GM23338 (cell line): ENCODE measurements at regions not wholly inside any gene's neighbourhood (a gene's known extent, or its start where the extent isn't known, plus 50 kb on each side); places are given as distances from the start of the nearest gene placed in this dataset.
A peak's percentile ranks its signal among the peaks of the same experiment; 100 is the strongest.

Experiments used
- ATAC-seq: fragments of 200-7000 bp; cut with Tn5 transposase; 3 replicates; pipeline ENCODE4 v1.9.1; 2020
- DNase-seq: peaks from one replicate; pipeline ENCODE4 v3.0.0-alpha.2; 2015; ENCODE audit warnings: low spot score
- H2AFZ ChIP-seq: fragments of 200-600 bp; sonication (generic); 2 replicates; pipeline ENCODE4 v1.8.0; 2016; ENCODE audit warnings: antibody characterized with exemption, mild to moderate bottlenecking, moderate library complexity
- H3F3A ChIP-seq: fragments of 200-600 bp; sonication (generic); replicated peaks from 2 replicates; pipeline ENCODE4 v1.8.0; 2017; ENCODE audit warnings: antibody characterized with exemption, mixed run types, low read depth
- H3K27ac ChIP-seq: fragments of 200-600 bp; sonication (generic); 2 replicates; pipeline ENCODE4 v1.6.1; 2016; ENCODE audit warnings: low read depth
- H3K27me3 ChIP-seq: fragments of 200-600 bp; sonication (generic); 2 replicates; pipeline ENCODE4 v1.8.0; 2016; ENCODE audit warnings: mild to moderate bottlenecking, mixed run types, moderate library complexity; ENCODE audit not compliant: insufficient read depth
- H3K36me3 ChIP-seq: fragments of 200-600 bp; sonication (generic); 2 replicates; pipeline ENCODE4 v1.8.0; 2016; ENCODE audit warnings: mild to moderate bottlenecking; ENCODE audit not compliant: insufficient read depth
- H3K4me1 ChIP-seq: fragments of 200-600 bp; sonication (generic); 2 replicates; pipeline ENCODE4 v1.8.0; 2016; ENCODE audit warnings: mild to moderate bottlenecking, moderate library complexity; ENCODE audit not compliant: insufficient read depth
- H3K4me2 ChIP-seq: fragments of 200-600 bp; sonication (generic); 2 replicates; pipeline ENCODE4 v1.7.1; 2017; ENCODE audit warnings: mixed run types
- H3K4me3 ChIP-seq: fragments of 200-600 bp; sonication (generic); 2 replicates; pipeline ENCODE4 v1.6.1; 2016; ENCODE audit warnings: mixed run types
- H3K79me2 ChIP-seq: fragments of 200-600 bp; sonication (generic); replicated peaks from 2 replicates; pipeline ENCODE4 v1.8.0; 2017; ENCODE audit warnings: mild to moderate bottlenecking; ENCODE audit not compliant: insufficient read depth
- H3K9me2 ChIP-seq: fragments of 200-600 bp; sonication (generic); 2 replicates; pipeline ENCODE4 v1.8.0; 2017; ENCODE audit not compliant: insufficient read depth
- H4K20me1 ChIP-seq: fragments of 200-600 bp; sonication (generic); replicated peaks from 2 replicates; pipeline ENCODE4 v1.8.0; 2017; ENCODE audit warnings: mild to moderate bottlenecking; ENCODE audit not compliant: insufficient read depth
- H3K27ac Mint-ChIP-seq: 2 replicates; pipeline ENCODE4 v1.8.0; 2020; ENCODE audit warnings: inconsistent platforms, mild to moderate bottlenecking, moderate library complexity, mixed read lengths
- H3K27me3 Mint-ChIP-seq: 3 replicates; pipeline ENCODE4 v1.8.0; 2022; ENCODE audit warnings: low read depth, mild to moderate bottlenecking, moderate library complexity, mixed read lengths, inconsistent platforms; ENCODE audit not compliant: insufficient read depth, poor library complexity
- H3K36me3 Mint-ChIP-seq: 3 replicates; pipeline ENCODE4 v1.8.0; 2021; ENCODE audit warnings: low read depth, mild to moderate bottlenecking, inconsistent platforms, moderate library complexity, mixed read lengths
- H3K4me1 Mint-ChIP-seq: 3 replicates; pipeline ENCODE4 v1.8.0; 2020; ENCODE audit warnings: mild to moderate bottlenecking, inconsistent platforms, mixed read lengths
- H3K4me3 Mint-ChIP-seq: 3 replicates; pipeline ENCODE4 v1.8.0; 2021; ENCODE audit warnings: moderate library complexity, mild to moderate bottlenecking, inconsistent platforms, mixed read lengths
- H3K9me3 Mint-ChIP-seq: 3 replicates; pipeline ENCODE4 v1.8.0; 2020; ENCODE audit warnings: moderate library complexity, mild to moderate bottlenecking, inconsistent platforms, mixed read lengths
- CREB1 ChIP-seq: fragments of 250-450 bp; sonication (Bioruptor Pico); IDR thresholded peaks from 2 replicates; pipeline ENCODE4 v1.5.0; 2020; ENCODE audit warnings: low read depth, mild to moderate bottlenecking, moderate library complexity
- CTCF ChIP-seq, 2 experiments: fragments of 200-600 bp in 1 of 2; sonication (generic) in 1 of 2; conservative IDR thresholded peaks; 2 replicates each; pipeline versions ENCODE4 v1.5.1 to v1.6.1; 2016 to 2017; ENCODE audit warnings: antibody characterized with exemption in 2 of 2, low read depth in 2 of 2, mild to moderate bottlenecking in 2 of 2, moderate library complexity in 1 of 2
- EZH2 ChIP-seq: fragments of 200-600 bp; sonication (generic); IDR thresholded peaks from one replicate; pipeline ENCODE4 v1.8.0; 2017; ENCODE audit warnings: antibody characterized with exemption, mild to moderate bottlenecking, low read depth; ENCODE audit not compliant: unreplicated experiment
- EZH2phosphoT487 ChIP-seq: fragments of 200-600 bp; sonication (generic); IDR thresholded peaks from one replicate; pipeline ENCODE4 v1.8.1; 2018; ENCODE audit warnings: antibody characterized with exemption; ENCODE audit not compliant: unreplicated experiment
- JUNB ChIP-seq: IDR thresholded peaks from one replicate; pipeline ENCODE4 v1.6.1; 2016; ENCODE audit warnings: antibody characterized with exemption; ENCODE audit not compliant: unreplicated experiment
- NANOG ChIP-seq: IDR thresholded peaks from 2 replicates; pipeline ENCODE4 v1.6.1; 2016; ENCODE audit warnings: antibody characterized with exemption, borderline replicate concordance
- POLR2AphosphoS5 ChIP-seq: IDR thresholded peaks from 2 replicates; pipeline ENCODE4 v1.6.1; 2016; ENCODE audit warnings: antibody characterized with exemption, low read depth
- STAT1 ChIP-seq: IDR thresholded peaks from one replicate; pipeline ENCODE4 v1.6.1; 2016; ENCODE audit warnings: antibody characterized with exemption; ENCODE audit not compliant: unreplicated experiment
- ZNF114 ChIP-seq: fragments of 250-450 bp; sonication (Bioruptor Pico); IDR thresholded peaks from 2 replicates; pipeline ENCODE4 v1.5.0; 2020; ENCODE audit warnings: mild to moderate bottlenecking, moderate library complexity
- ZNF331 ChIP-seq: fragments of 250-450 bp; sonication (Bioruptor Pico); IDR thresholded peaks from 2 replicates; pipeline ENCODE4 v1.5.0; 2020; ENCODE audit warnings: low read depth, mild to moderate bottlenecking, moderate library complexity
- TF ChIP-seq, protein P1 (sequence below): fragments of 250-450 bp; sonication (Bioruptor Pico); IDR thresholded peaks from 2 replicates; pipeline ENCODE4 v1.5.0; 2020; ENCODE audit warnings: mild to moderate bottlenecking, moderate library complexity
- TF ChIP-seq, protein P2 (sequence below): IDR thresholded peaks from one replicate; pipeline ENCODE4 v1.6.1; 2018; ENCODE audit warnings: antibody characterized with exemption; ENCODE audit not compliant: unreplicated experiment
- TF ChIP-seq, protein P3 (sequence below): IDR thresholded peaks from 2 replicates; pipeline ENCODE4 v1.6.1; 2016; ENCODE audit warnings: antibody characterized with exemption

DNA sequence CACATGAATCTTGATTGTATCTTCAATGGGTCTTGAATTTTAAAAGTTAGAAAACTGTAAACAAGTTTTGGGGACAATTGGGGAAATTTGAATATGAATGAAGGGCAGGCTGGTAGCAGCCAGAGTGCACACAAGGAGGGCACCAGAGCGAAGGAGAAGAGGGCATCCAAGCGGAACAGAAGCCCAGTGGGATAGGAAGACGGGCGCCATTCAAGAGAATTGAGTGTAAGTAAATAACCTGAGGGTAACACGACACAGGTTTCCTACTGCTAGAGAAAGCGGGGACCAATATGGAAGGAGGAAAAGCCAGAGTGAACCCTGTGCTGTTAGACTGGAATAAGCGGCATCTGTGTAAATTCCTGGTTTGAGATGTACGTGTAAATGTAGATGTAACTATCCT is 115.1 kb upstream of the CCL2 start:
- H3K27me3 Mint-ChIP-seq = peaks cover 2% of the 10 kb centered on the region
- Histone ChIP-seq H4K20me1 (no peaks in the 10 kb centered on the region), H2AFZ (no peak overlapping the region), H3F3A (no peaks in the 10 kb centered on the region), H3K27ac (no peak overlapping the region), H3K36me3 (no peaks in the 10 kb centered on the region), H3K27me3 (no peaks in the 10 kb centered on the region), H3K9me2 (peaks cover 16% of the 10 kb centered on the region), H3K79me2 (peaks cover 23% of the 10 kb centered on the region; the same call in 1 of the 2 replicates), H3K4me3 (no peak overlapping the region), H3K4me1 (peaks cover 36% of the 10 kb centered on the region), H3K4me2 (peak overlapping the region; percentile 19; the same call in 1 of the 2 replicates)
- ATAC-seq (peak; percentile 24; the same call in 1 of the 3 replicates), DNase-seq (no peak)
- H3K4me1 Mint-ChIP-seq = peaks cover 40% of the 10 kb centered on the region
- TF ChIP-seq CTCF (conservative IDR thresholded peaks at IDR 0.05; ENCODE audit: low read depth in 2 of 2) = no peak
- no peak for TF ChIP-seq EZH2phosphoT487
- TF ChIP-seq, protein P1, sequence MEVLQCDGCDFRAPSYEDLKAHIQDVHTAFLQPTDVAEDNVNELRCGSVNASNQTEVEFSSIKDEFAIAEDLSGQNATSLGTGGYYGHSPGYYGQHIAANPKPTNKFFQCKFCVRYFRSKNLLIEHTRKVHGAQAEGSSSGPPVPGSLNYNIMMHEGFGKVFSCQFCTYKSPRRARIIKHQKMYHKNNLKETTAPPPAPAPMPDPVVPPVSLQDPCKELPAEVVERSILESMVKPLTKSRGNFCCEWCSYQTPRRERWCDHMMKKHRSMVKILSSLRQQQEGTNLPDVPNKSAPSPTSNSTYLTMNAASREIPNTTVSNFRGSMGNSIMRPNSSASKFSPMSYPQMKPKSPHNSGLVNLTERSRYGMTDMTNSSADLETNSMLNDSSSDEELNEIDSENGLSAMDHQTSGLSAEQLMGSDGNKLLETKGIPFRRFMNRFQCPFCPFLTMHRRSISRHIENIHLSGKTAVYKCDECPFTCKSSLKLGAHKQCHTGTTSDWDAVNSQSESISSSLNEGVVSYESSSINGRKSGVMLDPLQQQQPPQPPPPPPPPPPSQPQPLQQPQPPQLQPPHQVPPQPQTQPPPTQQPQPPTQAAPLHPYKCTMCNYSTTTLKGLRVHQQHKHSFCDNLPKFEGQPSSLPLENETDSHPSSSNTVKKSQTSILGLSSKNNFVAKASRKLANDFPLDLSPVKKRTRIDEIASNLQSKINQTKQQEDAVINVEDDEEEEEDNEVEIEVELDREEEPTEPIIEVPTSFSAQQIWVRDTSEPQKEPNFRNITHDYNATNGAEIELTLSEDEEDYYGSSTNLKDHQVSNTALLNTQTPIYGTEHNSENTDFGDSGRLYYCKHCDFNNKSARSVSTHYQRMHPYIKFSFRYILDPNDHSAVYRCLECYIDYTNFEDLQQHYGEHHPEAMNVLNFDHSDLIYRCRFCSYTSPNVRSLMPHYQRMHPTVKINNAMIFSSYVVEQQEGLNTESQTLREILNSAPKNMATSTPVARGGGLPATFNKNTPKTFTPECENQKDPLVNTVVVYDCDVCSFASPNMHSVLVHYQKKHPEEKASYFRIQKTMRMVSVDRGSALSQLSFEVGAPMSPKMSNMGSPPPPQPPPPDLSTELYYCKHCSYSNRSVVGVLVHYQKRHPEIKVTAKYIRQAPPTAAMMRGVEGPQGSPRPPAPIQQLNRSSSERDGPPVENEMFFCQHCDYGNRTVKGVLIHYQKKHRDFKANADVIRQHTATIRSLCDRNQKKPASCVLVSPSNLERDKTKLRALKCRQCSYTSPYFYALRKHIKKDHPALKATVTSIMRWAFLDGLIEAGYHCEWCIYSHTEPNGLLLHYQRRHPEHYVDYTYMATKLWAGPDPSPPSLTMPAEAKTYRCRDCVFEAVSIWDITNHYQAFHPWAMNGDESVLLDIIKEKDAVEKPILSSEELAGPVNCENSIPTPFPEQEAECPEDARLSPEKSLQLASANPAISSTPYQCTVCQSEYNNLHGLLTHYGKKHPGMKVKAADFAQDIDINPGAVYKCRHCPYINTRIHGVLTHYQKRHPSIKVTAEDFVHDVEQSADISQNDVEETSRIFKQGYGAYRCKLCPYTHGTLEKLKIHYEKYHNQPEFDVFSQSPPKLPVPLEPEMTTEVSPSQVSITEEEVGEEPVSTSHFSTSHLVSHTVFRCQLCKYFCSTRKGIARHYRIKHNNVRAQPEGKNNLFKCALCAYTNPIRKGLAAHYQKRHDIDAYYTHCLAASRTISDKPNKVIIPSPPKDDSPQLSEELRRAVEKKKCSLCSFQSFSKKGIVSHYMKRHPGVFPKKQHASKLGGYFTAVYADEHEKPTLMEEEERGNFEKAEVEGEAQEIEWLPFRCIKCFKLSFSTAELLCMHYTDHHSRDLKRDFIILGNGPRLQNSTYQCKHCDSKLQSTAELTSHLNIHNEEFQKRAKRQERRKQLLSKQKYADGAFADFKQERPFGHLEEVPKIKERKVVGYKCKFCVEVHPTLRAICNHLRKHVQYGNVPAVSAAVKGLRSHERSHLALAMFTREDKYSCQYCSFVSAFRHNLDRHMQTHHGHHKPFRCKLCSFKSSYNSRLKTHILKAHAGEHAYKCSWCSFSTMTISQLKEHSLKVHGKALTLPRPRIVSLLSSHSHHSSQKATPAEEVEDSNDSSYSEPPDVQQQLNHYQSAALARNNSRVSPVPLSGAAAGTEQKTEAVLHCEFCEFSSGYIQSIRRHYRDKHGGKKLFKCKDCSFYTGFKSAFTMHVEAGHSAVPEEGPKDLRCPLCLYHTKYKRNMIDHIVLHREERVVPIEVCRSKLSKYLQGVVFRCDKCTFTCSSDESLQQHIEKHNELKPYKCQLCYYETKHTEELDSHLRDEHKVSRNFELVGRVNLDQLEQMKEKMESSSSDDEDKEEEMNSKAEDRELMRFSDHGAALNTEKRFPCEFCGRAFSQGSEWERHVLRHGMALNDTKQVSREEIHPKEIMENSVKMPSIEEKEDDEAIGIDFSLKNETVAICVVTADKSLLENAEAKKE (CRISPR knock-in tag) = no peak
- no peak for TF ChIP-seq ZNF331 (CRISPR knock-in tag)
- TF ChIP-seq POLR2AphosphoS5 = no peak
- TF ChIP-seq NANOG = no peak
- no peak for TF ChIP-seq STAT1
- TF ChIP-seq, protein P2, sequence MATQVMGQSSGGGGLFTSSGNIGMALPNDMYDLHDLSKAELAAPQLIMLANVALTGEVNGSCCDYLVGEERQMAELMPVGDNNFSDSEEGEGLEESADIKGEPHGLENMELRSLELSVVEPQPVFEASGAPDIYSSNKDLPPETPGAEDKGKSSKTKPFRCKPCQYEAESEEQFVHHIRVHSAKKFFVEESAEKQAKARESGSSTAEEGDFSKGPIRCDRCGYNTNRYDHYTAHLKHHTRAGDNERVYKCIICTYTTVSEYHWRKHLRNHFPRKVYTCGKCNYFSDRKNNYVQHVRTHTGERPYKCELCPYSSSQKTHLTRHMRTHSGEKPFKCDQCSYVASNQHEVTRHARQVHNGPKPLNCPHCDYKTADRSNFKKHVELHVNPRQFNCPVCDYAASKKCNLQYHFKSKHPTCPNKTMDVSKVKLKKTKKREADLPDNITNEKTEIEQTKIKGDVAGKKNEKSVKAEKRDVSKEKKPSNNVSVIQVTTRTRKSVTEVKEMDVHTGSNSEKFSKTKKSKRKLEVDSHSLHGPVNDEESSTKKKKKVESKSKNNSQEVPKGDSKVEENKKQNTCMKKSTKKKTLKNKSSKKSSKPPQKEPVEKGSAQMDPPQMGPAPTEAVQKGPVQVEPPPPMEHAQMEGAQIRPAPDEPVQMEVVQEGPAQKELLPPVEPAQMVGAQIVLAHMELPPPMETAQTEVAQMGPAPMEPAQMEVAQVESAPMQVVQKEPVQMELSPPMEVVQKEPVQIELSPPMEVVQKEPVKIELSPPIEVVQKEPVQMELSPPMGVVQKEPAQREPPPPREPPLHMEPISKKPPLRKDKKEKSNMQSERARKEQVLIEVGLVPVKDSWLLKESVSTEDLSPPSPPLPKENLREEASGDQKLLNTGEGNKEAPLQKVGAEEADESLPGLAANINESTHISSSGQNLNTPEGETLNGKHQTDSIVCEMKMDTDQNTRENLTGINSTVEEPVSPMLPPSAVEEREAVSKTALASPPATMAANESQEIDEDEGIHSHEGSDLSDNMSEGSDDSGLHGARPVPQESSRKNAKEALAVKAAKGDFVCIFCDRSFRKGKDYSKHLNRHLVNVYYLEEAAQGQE = no peak
- TF ChIP-seq CREB1 = no peak
- TF ChIP-seq EZH2 = no peak
- no peak for TF ChIP-seq JUNB
- TF ChIP-seq, protein P3, sequence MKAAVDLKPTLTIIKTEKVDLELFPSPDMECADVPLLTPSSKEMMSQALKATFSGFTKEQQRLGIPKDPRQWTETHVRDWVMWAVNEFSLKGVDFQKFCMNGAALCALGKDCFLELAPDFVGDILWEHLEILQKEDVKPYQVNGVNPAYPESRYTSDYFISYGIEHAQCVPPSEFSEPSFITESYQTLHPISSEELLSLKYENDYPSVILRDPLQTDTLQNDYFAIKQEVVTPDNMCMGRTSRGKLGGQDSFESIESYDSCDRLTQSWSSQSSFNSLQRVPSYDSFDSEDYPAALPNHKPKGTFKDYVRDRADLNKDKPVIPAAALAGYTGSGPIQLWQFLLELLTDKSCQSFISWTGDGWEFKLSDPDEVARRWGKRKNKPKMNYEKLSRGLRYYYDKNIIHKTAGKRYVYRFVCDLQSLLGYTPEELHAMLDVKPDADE = no peak
- TF ChIP-seq ZNF114 = no peak
- peaks cover 7% of the 10 kb centered on the region; the same call in 1 of the 3 replicates for H3K9me3 Mint-ChIP-seq
- H3K4me3 Mint-ChIP-seq = no peak overlapping the region
- H3K36me3 Mint-ChIP-seq = peaks cover 9% of the 10 kb centered on the region; the same call in 2 of the 3 replicates
- H3K27ac Mint-ChIP-seq = peak overlapping the region; percentile 28; the same call in 1 of the 2 replicates
